G401.6 (cell line): ENCODE measurements at regions not wholly inside any gene's neighbourhood (a gene's known extent, or its start where the extent isn't known, plus 50 kb on each side); places are given as distances from the start of the nearest gene placed in this dataset.

Experiments
- FAIRE-seq: peaks from 2 replicates; lab custom pipeline; 2012; peaks lifted over from hg19 to GRCh38; lab: Jason Lieb, UNC

- no peak for FAIRE-seq
These were observed 263.5 kb upstream of the SEMA6A start for GRCh38 chr5:116838011-116838536.

GRCh38 chr5:116834796-116835515, 260.3 kb upstream of the SEMA6A start:
- FAIRE-seq, result no peak

- FAIRE-seq, result no peak
These were observed 255.5 kb upstream of the SEMA6A start for GRCh38 chr5:116830079-116830478.

GRCh38 chr5:116827078-116827477, 252.5 kb upstream of the SEMA6A start:
- no peak for FAIRE-seq

- FAIRE-seq, result no peak
These were observed 250.9 kb upstream of the SEMA6A start for GRCh38 chr5:116825486-116825885.

- FAIRE-seq, result no peak
These were observed 250.3 kb upstream of the SEMA6A start for GRCh38 chr5:116824751-116825438.

GRCh38 chr5:116814626-116815385, 240.2 kb upstream of the SEMA6A start:
- no peak for FAIRE-seq

- FAIRE-seq, result no peak
These were observed 239.3 kb upstream of the SEMA6A start for GRCh38 chr5:116813906-116814305.

GRCh38 chr5:116813356-116813755, 238.7 kb upstream of the SEMA6A start:
- no peak for FAIRE-seq

- no peak for FAIRE-seq
These were observed 236.3 kb upstream of the SEMA6A start for GRCh38 chr5:116810951-116811350.

GRCh38 chr5:116806836-116807235, 232.2 kb upstream of the SEMA6A start:
- no peak for FAIRE-seq

- no peak for FAIRE-seq
These were observed 224.8 kb upstream of the SEMA6A start for GRCh38 chr5:116799401-116799800.

GRCh38 chr5:116795189-116795588, 220.6 kb upstream of the SEMA6A start:
- FAIRE-seq, result no peak

GRCh38 chr5:116789522-116789921, 214.9 kb upstream of the SEMA6A start:
- no peak for FAIRE-seq

- no peak for FAIRE-seq
These were observed 214.3 kb upstream of the SEMA6A start for GRCh38 chr5:116788851-116789403.

- no peak for FAIRE-seq
These were observed 212.9 kb upstream of the SEMA6A start for GRCh38 chr5:116787570-116787969.

GRCh38 chr5:116785106-116785505, 210.5 kb upstream of the SEMA6A start:
- FAIRE-seq, result no peak

GRCh38 chr5:116779846-116780245, 205.2 kb upstream of the SEMA6A start:
- FAIRE-seq, result no peak

- no peak for FAIRE-seq
These were observed 204.1 kb upstream of the SEMA6A start for GRCh38 chr5:116778651-116779280.

GRCh38 chr5:116778032-116778431, 203.4 kb upstream of the SEMA6A start:
- no peak for FAIRE-seq

- no peak for FAIRE-seq
These were observed 199.3 kb upstream of the SEMA6A start for GRCh38 chr5:116773926-116774325.

GRCh38 chr5:116772806-116773205, 198.2 kb upstream of the SEMA6A start:
- FAIRE-seq, result no peak
